Keratinocyte (primary cell): ENCODE measurements at regions not wholly inside any gene's neighbourhood (a gene's known extent, or its start where the extent isn't known, plus 50 kb on each side); places are given as distances from the start of the nearest gene placed in this dataset.

ENCODE experiments used
- EZH2 ChIP-seq: IDR thresholded peaks from one replicate; pipeline ENCODE4 v1.6.1; 2012; ENCODE audit warnings: inconsistent platforms, mild to moderate bottlenecking, low read length, moderate library complexity
- TF ChIP-seq, protein P1 (sequence below), 3 experiments: IDR thresholded peaks in 1 of 3; conservative IDR thresholded peaks in 1 of 3; optimal IDR thresholded peaks in 1 of 3; 2 replicates in 2 of 3; 3 replicates in 1 of 3; pipeline versions ENCODE3 to v1.5.1; 2011; ENCODE audit warnings: low read length in 3 of 3, mild to moderate bottlenecking in 3 of 3, moderate library complexity in 2 of 3, control low read depth in 1 of 3, inconsistent platforms in 1 of 3; ENCODE audit not compliant: insufficient read depth in 2 of 3; ENCODE audit errors: extremely low read depth in 1 of 3

DNA sequence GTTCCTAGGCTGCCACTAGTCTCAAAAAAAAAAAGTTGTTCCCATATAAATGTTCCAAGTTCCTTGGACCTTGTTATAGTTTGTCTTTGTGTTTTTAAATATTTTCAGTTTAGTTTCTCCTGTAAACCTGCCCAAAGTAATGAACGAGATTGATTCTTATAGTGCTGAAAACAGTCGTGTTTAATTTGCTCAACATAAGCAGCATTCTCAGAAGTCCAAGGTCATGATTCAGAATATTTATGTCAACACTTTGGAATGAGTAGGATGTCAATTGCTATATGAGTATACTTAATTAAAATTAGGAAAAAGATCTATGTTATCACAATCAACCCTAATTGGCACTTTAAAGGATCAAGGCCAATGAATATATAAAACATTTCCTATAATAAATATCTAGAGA, 510.9 kb downstream of the PPP4R3C start:
- TF ChIP-seq, protein P1, sequence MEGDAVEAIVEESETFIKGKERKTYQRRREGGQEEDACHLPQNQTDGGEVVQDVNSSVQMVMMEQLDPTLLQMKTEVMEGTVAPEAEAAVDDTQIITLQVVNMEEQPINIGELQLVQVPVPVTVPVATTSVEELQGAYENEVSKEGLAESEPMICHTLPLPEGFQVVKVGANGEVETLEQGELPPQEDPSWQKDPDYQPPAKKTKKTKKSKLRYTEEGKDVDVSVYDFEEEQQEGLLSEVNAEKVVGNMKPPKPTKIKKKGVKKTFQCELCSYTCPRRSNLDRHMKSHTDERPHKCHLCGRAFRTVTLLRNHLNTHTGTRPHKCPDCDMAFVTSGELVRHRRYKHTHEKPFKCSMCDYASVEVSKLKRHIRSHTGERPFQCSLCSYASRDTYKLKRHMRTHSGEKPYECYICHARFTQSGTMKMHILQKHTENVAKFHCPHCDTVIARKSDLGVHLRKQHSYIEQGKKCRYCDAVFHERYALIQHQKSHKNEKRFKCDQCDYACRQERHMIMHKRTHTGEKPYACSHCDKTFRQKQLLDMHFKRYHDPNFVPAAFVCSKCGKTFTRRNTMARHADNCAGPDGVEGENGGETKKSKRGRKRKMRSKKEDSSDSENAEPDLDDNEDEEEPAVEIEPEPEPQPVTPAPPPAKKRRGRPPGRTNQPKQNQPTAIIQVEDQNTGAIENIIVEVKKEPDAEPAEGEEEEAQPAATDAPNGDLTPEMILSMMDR (optimal IDR thresholded peaks at IDR 0.05 in 1 of 3, IDR thresholded peaks at IDR 0.05 in 1 of 3, conservative IDR thresholded peaks at IDR 0.05 in 1 of 3; ENCODE audit: extremely low read depth in 1 of 3, insufficient read depth in 2 of 3, low read length in 3 of 3) = no peak
- no peak for TF ChIP-seq EZH2
